IPS-NIHi7 (cell line): ENCODE measurements at regions not wholly inside any gene's neighbourhood (a gene's known extent, or its start where the extent isn't known, plus 50 kb on each side); places are given as distances from the start of the nearest gene placed in this dataset.
"Not testable (repeated sequence)": the region's sequence is repeated elsewhere in the genome, so short reads cannot be mapped to it uniquely, and the experiment has no call there.

Source experiments
- DNase-seq: peaks from one replicate; pipeline ENCODE4 v3.0.0; 2012; ENCODE audit warnings: mixed read lengths; ENCODE audit errors: extremely low spot score

- no peak for DNase-seq
Observed at GRCh38 chr1:219726480-219727272, 113.8 kb upstream of the ZC3H11B start.

GRCh38 chr1:219724440-219724839 is 111.5 kb upstream of the ZC3H11B start:
- peak; percentile 31 for DNase-seq

- DNase-seq = no peak
Observed at GRCh38 chr1:219717536-219717935, 104.6 kb upstream of the ZC3H11B start.

- DNase-seq = no peak
Observed at GRCh38 chr1:219716611-219717114, 103.8 kb upstream of the ZC3H11B start.

- DNase-seq = no peak
Observed at GRCh38 chr1:219713981-219714381, 101.1 kb upstream of the ZC3H11B start.

GRCh38 chr1:219712506-219712905 is 99.6 kb upstream of the ZC3H11B start:
- no peak for DNase-seq

GRCh38 chr1:219710529-219711194 is 97.8 kb upstream of the ZC3H11B start:
- no peak for DNase-seq

- no peak for DNase-seq
Observed at GRCh38 chr1:219708919-219709543, 96.1 kb upstream of the ZC3H11B start.

- DNase-seq = not testable (repeated sequence)
Observed at GRCh38 chr1:219707885-219708284, 95.0 kb upstream of the ZC3H11B start.

- not testable (repeated sequence) for DNase-seq
Observed at GRCh38 chr1:219704331-219704730, 91.4 kb upstream of the ZC3H11B start.

GRCh38 chr1:219703368-219703639 is 90.4 kb upstream of the ZC3H11B start:
- no peak for DNase-seq

- DNase-seq = no peak
Observed at GRCh38 chr1:219701476-219701875, 88.6 kb upstream of the ZC3H11B start.

GRCh38 chr1:219699870-219700269 is 87.0 kb upstream of the ZC3H11B start:
- DNase-seq = no peak

GRCh38 chr1:219697682-219698081 is 84.8 kb upstream of the ZC3H11B start:
- no peak for DNase-seq

- DNase-seq = no peak
Observed at GRCh38 chr1:219692981-219693380, 80.1 kb upstream of the ZC3H11B start.

GRCh38 chr1:219689774-219690173 is 76.9 kb upstream of the ZC3H11B start:
- no peak for DNase-seq

- no peak for DNase-seq
Observed at GRCh38 chr1:219687779-219688178, 74.9 kb upstream of the ZC3H11B start.

- DNase-seq = no peak
Observed at GRCh38 chr1:219686171-219686570, 73.3 kb upstream of the ZC3H11B start.

- DNase-seq = no peak
Observed at GRCh38 chr1:219682788-219683187, 69.9 kb upstream of the ZC3H11B start.

- DNase-seq = no peak
Observed at GRCh38 chr1:219681876-219682275, 69.0 kb upstream of the ZC3H11B start.

- DNase-seq = no peak
Observed at GRCh38 chr1:219676012-219676765, 63.3 kb upstream of the ZC3H11B start.
